ENCODE measurements at regions not wholly inside any gene's neighbourhood (a gene's known extent, or its start where the extent isn't known, plus 50 kb on each side); places are given as distances from the start of the nearest gene placed in this dataset.
"Not testable (repeated sequence)": the region's sequence is repeated elsewhere in the genome, so short reads cannot be mapped to it uniquely, and the experiment has no call there.

DNA sequence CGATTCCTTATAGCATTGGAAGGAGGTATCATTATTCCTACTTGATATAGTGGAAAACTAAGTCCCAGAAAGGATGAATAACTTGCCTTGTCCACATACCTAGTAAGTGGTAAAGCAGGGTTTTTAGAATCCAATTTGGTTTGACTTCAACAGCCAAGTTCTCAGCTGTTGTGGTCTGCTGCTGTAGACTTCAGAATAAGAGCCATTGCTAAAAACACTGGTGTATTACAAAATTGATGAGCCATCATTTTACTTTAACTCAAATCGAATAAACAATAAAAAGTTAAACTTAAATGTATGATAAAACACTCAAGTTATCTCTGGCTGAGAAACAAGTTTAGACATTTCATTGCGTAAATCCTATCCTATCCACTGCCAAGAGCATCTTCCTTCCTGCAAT is 610.8 kb downstream of the TLE1 start:
- DNase-seq (ENCODE audit: low spot score) = no peak

DNA sequence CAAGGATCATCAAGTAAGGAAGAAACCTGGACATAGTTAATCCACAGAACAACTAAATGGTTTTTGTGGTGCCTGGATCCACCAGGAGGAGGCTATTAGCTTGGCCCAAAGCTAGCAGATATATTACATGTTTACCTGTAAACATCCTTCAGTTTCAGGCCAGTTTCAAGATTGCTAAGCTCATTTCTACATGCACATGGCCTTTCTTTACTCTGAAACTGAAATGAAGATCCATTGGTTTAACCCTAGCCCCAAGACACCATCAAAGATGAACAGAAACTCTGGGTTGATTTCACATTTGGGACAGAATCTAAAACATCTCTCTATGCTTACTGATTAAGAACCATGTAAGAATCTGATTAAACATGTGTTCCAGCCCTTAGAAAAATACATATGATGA is 611.8 kb downstream of the TLE1 start:
- no peak for DNase-seq (ENCODE audit: low spot score)

DNA sequence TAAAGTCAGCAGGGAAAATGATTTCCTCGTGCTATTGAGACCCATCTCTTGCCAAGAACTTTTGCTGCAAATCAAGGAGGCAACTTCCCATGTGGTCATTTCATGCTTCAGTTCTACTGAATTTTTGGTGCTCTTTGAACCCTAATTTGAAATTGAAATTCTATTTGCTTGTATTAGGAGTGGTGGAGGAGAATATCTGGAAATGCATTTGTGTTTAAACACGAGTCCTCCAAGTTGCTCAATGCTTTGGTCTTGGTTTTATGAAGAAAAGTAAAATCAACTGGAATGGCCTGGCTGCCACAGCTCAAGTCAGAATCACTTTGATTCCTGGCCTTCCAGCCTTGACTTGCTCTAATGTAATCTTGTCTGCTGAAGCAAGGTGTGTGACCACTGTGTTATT is 613.2 kb downstream of the TLE1 start:
- no peak for DNase-seq (ENCODE audit: low spot score)

DNA sequence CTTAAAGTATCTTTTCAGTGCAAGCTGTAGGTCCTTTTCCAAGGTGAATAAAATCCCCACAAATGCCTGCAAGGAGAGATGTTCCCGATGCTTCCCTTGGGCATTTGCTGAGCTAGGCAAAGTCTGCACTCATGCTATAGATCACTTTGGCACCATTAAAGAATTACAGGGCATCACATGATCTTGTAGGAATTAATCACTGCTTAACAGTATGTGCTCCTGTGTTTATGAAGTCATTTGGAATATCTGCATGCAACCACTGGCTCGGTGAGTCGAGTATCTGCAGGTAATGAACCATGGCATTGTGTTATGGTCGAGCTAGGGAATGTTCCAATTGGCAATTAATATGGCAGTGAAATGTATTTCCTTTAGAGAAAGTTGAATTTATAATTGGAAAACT is 615.1 kb downstream of the TLE1 start:
- DNase-seq (ENCODE audit: low spot score) = no peak

DNA sequence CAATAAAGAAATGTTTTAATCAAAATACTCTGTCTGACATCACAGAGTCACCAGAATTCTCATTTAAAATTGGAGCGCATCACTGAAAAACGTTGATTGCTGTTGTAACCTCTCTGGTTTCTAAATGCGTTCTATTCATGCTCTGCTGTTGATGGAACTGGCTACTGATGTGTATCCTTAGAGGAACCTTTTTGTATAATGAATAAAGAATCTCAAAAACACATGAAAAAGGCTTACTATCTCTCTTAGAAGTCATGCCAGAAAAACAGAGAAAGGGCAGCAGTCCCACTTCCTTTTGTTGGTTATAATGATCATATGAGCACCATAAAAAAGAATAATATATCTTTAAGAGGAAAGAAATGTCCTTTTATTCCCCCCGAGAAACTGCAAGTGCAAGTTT is 615.5 kb downstream of the TLE1 start:
- no peak for DNase-seq (ENCODE audit: low spot score)

DNA sequence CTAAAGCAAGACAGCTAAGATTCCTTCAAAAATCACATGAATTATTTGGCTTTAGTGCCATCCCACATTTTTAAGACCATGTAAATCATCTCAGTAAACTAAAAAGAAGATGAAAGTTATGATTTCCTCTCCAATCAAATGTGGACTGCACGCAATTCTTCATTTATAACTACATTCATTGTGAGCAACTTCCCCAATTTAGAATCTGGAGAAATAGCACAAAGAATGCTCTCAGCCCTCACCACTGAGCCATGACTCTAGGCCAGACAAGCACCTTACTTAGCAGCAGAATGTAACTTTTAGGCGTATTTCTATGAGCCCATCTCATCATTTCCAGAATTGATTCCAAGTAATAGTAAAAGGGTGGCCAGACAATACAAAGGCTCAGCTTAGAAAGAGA is 616.6 kb downstream of the TLE1 start:
- no peak for DNase-seq (ENCODE audit: low spot score)

DNA sequence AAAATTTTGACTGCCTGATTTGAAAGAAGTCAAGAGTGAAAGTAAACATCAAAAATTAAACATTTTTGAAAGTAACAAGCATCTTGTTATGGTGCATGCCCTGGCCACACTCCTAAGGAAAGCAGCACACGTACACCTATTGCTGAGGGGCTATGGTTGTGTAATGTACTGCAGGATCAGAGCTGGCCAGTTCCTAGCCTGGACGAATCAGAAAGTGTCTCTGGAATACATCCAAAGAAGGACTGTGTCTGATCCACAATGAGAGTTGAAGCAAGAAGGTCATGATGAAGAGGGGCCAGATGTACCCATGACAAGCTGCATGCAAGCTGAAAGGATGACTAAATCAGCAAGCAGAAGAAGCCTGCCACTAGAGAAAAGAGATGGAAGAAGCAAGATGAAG is 618.2 kb downstream of the TLE1 start:
- peak; percentile 41 for DNase-seq (ENCODE audit: low spot score)

DNA sequence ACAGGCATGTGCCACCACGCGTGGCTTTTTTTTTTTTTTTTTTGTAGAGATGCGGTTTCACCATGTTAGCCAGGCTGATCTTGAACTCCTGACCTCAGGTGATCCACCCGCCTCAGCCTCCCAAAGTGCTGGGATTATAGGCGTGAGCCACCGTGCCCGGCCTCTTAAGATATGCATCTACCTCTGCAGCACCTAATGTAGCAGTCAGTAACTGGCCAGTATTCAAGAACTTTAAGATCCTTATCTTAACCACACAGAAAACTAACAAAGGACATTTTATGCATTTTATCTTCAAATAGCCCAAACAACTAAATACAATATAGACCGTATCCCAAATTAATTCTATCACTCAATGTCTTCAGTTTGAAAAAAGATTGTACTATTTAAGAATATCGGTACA is 618.7 kb downstream of the TLE1 start:
- no peak for DNase-seq (ENCODE audit: low spot score)

DNA sequence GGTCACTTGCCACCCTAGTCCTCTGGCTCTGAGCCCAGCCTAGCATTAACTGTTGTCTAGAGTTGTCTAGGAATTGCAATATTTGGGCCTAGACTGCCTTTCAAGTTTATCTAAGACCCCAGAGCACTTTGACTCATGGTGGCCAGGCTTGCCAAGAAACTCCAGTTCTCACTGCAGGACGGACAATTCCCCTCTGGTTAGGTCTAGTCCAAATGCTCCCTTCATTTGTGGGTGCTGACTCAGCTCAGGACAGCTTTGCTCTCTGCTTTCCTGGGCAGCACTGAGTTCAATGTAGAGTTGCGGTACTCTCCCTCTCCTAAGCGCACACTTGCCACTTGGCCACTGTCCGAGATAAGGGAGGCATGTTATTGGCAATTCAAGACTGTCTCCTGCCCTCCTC is 619.4 kb downstream of the TLE1 start:
- DNase-seq (ENCODE audit: low spot score) = no peak

DNA sequence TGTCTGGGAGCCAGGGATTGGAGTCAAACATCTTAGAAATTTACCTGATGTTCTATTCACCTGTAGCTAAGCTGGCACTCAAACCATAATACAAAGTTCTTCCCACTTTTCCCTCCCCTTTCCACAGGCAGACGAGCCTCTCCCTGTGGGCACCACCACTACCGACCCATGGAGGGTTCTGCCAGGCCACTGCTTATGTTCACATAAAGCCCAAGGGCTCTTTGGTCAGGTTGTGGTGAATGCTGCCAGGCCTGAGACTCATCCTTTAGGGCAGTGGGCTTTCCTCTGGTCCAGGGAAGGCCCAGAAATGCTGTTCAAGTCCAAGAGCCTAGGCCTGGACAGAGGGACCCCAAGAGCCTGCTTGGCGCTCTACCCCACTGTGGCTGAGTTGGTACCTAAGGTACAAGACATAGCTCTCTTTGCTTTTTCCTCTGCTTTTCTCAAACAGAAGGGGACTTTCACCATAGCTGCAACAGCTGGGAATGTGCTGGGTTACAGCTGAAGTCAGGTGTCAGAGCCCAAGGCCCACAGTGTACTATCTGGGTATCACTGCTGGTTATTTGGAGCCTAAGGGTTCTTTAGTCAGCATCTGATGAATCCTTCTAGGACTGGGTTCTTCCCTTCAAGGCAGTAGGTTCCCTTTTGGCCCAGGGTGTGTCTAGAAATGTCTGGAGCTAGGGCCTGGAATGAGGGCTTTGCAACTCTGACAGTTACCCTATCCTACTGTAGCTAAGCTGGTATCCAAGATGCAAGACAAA is 620.1 kb downstream of the TLE1 start:
- no peak for DNase-seq (ENCODE audit: low spot score)

DNA sequence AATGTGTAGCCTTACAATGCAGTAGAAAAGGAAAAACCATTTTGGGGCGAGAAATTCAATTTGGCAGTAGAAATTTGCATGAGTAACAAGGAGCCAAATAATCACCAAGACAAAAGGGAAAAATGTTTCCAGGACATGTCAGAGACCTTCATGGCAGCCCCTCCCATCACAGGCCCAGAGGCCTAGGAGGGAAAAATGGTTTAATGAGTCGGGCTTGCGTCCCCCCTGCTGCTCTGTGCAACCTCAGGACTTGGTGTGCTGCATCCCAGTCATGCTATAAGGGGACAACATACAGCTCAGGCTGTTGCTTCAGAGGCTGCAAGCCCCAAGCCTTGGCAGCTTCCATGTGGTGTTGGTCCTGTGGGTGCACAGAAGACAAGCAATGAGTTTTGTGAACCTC is 626.4 kb downstream of the TLE1 start:
- not testable (repeated sequence) for DNase-seq (ENCODE audit: low spot score)

DNA sequence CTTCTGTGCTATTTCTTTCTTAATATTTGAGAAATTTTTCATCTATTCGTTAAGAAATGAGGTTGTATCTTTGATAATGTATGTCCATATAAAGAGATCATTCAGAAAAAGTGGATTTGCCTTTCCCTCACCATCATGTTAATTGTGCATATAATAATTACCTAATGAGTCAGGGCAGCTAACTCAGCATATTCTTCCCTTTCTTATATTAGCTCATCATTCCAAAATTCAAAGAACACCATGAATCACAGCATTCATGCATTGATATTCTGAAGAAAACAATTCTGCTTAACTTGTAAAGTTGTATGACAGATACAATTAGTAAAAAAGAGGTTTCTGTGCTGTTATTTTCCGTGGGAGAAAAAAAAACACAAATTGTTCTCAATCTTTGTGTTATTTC is 630.6 kb downstream of the TLE1 start:
- DNase-seq (ENCODE audit: low spot score) = no peak

DNA sequence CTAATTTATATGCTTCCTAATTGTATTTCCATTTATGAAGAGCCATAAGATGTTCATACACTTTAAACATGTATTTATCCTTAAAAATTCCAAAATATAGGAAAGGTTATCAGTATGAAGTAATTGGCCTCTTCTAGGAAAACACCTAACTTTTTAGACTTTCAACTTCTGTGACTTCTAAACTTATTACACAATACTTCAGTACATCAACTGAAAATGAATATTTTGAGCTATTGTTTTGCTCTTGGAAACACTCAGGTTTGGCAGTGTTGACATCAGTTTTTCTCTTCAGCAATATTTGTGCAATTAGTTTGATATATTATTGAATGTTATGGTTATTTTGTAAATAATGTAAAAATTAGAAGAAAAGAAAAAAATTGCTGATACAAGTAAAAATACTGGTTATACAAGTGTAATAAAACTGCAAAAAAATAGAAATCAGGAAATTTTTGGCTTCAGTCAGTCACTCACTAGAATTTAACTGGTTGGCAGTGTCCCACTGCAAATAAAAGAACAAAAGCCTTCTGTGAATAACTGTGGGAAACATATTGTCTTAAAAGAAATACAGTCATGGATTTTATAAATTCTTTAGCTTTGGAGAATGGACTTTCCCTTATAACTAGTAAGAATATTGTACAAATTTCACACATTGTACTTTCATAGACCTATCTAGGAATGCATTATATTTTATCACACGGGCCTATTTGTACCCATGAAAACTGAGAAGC is 635.9 kb downstream of the TLE1 start:
- no peak for DNase-seq (ENCODE audit: low spot score)

DNA sequence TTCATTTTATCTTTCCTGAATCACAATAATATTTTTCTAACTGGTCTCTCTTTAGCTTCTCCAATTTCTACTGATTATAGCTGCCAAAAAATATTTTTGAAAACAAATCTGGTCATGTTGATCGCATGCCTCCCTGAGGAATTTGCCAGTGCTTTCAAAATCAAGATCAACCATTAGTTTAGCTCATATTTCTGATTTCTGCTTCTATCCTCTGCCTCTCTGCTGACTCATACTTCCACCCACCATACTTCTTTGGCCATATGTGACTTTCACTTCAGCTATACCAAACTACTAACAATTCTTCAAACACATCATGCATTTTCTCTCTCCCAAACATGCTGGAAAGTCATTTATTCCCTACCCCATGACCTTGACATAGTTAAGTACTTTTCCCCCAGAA is 636.5 kb downstream of the TLE1 start:
- no peak for DNase-seq (ENCODE audit: low spot score)

DNA sequence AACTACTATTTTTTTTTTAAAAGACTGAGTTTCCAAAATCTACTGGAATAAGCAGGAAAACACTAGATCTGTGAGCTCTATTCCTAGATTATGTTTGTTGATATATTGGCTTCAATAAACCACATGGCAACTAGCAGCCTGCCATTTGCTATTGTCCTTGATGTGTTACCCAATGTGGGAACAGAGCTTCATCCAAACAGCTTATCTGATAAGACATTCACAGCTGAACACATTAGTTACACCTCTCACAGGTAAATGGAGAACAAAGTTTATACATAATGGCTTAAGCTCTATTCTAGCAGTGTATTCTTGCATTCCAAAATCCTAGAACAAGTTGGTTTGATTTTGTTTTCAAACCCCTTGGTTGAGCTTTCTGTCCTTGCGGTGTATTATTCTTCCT is 642.1 kb downstream of the TLE1 start:
- no peak for DNase-seq (ENCODE audit: low spot score)

DNA sequence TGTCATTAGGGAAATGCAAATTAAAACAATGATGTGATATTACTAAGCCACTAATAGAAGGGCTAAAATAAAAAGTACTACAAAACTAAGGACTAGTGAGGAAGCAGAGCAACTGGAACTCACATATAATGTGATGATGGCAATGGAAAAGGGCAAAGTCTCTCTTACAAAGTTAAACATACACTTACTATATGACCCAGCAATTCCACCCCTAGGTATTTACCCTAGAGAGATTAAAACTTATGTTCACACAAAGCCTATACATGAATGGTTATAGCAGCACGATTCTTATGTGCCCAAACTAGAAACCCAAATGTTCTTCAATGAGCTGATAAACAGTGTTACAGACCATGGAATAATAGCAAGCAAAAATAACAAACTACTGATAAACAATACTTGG is 643.7 kb downstream of the TLE1 start:
- DNase-seq (ENCODE audit: low spot score) = no peak

DNA sequence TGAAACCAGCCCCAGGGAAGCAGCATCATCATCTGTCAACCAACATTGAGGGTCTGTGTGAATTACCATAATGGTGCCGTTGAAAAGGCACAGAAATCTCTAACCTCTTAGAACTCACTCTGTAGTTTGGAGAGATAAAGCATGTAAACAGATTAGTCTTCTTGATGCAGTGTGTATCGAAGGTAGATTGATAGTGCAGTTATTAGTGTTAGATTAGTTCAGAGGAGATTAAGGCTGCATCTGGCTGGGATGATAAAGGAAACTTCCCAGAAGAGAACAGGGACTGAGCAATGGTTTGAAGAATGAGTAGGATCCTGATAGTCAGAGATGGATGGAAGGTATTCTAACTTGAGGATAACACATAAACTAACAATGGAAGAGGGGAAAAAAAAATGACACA is 651.5 kb downstream of the TLE1 start:
- DNase-seq (ENCODE audit: low spot score) = peak; percentile 82

DNA sequence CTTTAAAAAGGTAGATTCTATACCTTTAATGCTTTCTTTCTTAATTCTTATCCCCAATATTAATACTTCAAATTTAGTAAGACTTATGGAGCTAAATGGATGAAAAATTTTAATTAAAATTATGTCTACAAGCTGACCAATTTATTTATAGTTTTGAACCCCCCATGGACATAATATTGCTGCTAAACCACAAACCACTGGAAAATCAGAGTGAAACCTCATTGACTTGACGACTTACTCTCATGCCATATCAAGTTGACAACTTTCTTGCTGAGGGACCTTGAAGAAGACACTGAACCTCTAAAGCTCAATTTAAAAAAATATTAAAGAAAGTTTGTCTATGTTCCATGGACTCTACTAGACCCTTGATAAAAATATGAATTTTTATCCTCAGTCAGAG is 653.7 kb downstream of the TLE1 start:
- DNase-seq (ENCODE audit: low spot score) = no peak

DNA sequence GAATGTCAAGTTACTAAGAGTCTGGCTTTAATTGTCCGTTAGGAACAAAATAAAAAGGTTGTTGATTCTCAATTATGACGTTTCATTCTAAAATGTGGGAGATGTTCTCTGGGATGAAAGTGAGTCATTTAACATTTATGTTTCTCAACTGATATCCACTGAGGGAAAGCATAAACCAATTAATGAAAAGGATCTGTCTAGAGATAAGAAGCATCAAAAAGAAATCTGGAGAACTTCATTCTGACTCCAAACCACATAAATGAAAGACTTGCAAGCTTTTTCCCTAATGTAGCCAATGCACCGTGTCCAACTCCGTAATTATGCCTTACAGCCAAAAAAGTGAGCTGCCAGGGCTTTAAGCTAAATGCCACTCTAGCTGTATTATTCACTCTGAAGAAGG is 654.2 kb downstream of the TLE1 start:
- peak; percentile 74 for DNase-seq (ENCODE audit: low spot score)

DNA sequence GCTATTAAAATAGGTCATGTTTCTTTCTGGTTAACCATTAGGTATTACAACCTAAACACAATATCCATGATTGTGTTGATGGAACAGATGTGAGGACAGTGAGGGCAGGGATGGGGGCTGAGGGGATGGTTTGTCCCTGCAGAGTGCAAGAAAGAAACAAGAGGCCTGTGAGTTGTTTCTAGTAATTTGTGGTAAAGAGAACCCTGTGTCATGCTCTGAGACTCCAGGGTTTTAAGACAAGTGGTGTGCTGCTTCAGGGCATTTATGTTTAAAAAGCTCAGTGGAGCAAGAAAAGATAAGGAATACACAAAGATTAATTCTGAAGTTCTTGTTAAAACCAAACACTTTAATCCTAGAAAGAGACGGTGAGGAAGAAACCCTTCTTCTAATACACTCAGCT is 656.5 kb downstream of the TLE1 start:
- no peak for DNase-seq (ENCODE audit: low spot score)

DNA sequence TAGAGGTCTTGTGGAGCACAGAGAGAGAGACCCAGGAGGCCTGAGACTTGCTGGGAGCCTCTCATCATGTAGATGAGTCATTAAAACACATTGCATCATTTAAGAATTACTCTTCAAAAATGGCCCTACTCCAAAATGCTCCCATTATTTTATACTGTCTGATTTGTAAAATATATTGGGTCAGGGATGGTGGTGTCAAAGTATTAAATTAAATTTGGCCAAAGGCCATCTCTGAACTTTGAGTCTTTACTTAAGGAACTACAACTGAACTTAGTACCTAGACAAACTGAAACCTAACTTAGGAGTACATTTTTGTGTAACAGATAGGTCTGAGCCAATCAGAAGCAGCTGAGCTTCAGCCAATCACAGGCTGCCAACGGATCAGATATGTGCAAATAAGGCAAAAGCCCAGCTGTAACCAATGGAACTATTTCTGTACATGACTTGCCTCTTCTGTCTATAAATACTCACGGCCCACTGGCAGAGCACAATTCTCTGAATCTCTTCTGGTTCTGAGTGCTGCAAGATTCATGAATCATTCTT is 657.2 kb downstream of the TLE1 start:
- no peak for DNase-seq (ENCODE audit: low spot score)

DNA sequence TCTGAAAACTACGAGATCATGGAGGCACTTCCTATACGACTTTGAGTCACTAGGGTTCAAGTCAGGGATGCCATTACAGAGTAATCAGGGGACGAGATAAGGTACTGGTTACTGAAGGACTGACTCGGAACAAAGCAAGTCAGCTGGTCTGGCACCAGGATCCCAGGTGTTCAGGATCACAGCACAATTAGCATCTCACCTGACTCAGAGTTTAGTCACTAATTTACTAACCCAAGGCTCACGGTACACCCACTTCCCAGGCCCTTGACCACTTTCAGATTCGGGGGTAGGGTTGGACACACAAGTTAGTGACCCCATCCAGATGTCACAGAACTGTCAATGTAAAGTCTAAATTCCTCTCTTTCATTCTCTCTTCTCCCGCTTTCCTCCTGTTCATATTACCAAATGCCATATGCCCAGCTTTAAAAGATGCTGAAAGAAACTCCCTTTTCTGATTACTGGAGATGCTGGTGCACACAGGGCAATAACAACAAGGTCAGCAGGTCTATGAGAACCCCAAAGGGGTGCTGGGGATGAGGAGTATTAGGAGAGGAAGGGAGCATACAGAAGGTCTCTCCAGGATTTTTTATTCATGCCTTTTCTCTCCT is 657.8 kb downstream of the TLE1 start:
- no peak for DNase-seq (ENCODE audit: low spot score)

DNA sequence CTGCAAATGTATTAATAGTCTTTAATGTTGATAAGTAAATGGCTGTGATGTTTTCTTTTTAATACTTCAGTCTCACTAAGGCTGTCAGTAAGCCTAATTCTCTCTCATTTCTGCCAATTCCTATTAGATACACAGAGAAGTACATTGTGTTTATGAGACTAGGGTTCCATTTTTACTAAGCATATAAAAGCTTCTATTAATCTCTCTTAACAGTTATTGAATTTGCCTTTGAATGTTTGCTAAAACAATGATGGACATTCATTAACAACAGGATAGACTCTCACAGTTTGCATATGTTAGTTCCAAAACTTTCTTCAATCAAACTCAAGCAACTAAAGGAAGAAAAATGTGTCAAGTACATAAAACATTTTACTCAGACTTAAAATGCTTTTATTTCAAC is 659.3 kb downstream of the TLE1 start:
- DNase-seq (ENCODE audit: low spot score) = no peak
